ENCODE measurements at regions not wholly inside any gene's neighbourhood (a gene's known extent, or its start where the extent isn't known, plus 50 kb on each side); places are given as distances from the start of the nearest gene placed in this dataset.

DNA sequence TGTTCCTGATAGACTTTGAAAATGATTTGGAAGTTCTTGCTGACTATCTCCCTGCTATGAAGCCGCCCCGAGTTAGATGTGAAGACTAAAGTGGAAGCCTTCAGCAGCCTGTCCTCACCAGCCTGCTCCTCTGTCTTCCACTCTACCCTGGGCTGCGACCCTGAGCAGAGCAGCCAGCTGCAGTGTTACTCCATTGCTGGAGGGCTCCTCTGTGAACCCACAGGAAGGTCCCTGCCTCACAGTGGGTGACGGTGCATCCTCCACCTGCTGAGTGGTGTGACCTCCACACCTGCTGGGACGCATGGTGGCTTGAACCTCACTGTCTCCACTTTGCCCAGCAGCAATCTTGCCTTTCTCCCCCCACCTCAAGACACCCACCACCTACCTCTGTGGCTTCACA, 116.4 kb downstream of the IRS2 start:
- DNase-seq, result no peak

DNA sequence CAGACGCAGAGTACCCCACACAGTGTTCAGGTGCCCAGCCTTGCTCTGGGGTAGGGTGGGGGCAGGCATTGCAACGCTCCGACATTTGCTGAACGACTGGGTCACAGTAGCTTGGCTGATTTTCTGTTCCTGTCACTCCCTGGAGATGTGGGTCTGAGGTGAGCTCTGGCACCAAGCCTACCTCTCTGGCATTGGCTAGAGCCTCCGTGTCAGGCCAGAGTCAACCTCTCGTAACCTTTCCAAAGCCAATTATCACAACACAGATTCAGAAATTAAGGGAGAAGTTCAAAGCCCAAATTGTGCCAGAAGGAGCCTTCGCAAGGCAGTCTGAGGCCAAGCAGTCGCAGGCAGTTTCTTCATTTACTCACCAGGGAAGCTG, 117.2 kb downstream of the IRS2 start:
- no peak for DNase-seq

GRCh38 chr13:109668433-109669233, 117.8 kb downstream of the IRS2 start:
- no peak for DNase-seq

DNA sequence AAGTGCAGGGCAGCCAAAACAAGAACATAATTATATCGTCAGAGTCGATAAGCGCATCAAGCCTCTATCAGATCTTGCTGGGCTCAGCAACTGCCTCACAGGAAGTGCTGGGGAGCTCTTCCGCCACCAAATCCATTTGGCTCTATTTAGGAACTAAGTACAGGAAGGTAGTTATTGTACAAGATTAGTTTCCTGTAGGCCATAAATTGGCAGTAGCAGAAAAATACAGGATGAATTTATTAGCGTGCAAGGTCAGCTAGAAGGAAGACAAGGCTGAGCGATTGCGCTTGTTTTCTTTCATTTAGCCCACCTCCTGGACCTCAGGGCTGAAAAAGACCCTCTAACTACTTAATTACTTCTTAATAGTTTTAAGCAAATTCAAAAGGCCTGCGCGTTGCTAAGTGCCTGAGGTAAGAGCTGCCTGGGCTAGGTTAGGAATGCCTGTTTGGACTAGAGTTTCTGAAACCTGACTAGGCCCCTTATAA, 118.5 kb downstream of the IRS2 start:
- DNase-seq, result no peak

GRCh38 chr13:109667056-109667455, 119.3 kb downstream of the IRS2 start:
- no peak for DNase-seq

- no peak for DNase-seq
These were observed 119.7 kb downstream of the IRS2 start for GRCh38 chr13:109666656-109667055.

DNA sequence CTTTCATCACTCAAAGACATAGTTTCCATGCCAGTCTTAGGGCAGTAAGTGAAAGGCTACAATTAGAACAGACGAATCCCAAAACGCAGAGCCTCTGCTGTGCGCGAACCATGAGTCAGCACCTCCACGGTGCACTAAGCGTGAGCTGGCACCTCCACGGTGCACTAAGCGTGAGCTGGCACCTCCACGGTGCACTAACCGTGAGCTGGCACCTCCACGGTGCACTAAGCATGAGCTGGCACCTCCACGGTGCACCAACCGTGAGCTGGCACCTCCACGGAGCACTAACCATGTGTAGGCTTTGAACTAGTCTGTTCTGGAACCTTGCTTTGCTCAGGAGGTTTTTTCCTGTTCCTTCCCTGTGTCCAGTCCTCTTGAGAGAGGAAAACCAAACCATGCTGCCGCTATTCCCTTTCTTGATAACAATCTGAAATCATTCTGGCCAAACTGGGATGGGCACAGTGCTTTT, 120.6 kb downstream of the IRS2 start:
- DNase-seq, result no peak

- DNase-seq, result no peak
These were observed 121.1 kb downstream of the IRS2 start for GRCh38 chr13:109665240-109665639.

DNA sequence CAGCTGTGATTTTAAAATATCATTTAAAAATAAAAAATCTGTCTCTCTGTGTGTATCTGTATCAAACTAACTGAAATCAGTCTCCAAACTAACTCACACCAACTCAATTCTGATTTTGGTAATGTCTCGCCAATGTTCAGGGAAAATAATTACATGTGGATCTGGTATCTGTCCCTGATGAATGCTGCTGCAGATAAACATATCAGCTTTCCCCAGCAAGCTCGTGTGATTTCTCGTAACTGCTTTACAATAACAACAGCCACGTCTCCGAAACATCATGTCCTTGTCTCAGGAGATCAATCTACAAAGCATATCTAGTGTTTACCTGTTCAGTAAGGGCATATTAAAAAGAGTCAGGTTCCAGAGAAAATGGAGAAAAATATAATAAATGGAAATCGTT, 129.0 kb downstream of the IRS2 start:
- DNase-seq, result no peak

- DNase-seq, result no peak
These were observed 130.2 kb downstream of the IRS2 start for GRCh38 chr13:109656206-109656605.

DNA sequence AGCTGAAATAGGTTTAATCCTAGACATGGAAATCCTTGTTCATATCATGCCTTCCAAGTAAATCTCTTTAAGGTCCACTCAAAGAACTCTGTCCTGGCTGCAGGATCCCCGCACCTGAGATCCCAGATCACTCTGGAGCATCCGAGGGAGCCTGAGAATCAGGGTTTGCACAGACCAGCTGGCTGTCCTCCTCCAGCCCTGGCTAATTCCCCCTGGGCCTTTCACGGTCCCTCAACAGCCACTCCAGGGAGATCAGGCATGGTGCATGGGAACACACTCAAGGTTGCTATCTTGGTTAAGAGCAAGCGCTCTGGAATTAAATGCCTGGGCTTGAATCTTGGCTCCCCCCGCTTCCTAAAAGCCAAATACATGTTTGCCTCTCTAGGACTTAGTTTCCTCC, 130.8 kb downstream of the IRS2 start:
- no peak for DNase-seq

DNA sequence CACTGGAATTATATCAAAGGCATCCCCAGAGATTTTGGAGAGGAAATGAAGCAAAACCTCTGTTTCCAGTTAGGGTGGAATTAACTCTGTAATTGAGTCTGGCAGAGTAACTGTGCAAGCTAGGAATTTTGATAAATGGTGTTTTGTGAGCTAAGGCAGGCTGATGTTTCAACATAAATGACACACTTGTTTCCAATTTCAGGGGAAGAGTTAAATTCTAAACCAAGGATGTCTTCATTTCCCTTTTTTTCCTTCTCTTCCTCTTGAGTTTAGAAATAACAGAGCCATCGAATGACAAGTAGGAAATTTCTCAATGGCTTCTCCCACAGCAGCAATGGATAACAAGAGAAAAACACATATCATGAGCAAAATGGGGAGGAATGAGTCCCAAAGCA, 131.2 kb downstream of the IRS2 start:
- DNase-seq, result no peak

DNA sequence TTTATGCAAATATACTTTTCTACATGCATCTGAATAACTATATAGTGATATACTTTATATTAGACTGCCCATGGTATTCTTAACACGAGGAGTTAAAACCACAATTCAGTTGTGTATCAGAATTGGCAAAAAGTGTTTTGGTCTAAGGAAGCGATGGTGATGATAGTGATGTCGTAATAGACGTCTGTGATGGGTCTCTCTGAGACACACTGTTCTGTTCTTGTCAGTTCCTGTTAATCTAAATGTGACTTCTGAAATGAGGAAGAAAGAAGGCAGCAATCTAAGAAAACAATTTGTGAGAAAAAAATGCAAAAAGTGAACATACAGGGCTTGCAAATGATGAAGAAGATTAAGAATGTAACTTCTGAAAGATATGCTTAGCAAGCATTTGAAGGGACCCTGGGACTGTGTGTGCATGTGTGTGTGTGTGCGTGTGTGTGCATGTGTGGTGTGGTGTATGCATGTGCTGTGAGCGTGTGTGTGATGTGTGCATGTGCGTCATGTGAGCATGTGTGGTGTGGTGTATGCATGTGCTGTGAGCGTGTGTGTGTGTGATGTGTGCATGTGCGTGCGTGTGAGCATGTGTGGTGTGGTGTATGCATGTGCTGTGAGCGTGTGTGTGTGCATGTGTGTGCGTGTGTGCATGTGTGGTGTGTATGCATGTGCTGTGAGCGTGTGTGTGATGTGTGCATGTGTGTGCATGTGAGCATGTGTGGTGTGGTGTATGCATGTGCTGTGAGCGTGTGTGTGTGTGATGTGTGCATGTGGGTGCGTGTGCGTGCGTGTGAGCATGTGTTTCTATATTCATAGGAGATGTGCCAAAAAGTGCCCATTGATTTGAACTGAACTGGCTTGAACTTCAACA, 131.8 kb downstream of the IRS2 start:
- DNase-seq, result no peak

GRCh38 chr13:109652531-109652930, 133.9 kb downstream of the IRS2 start:
- DNase-seq, result no peak

- no peak for DNase-seq
These were observed 134.5 kb downstream of the IRS2 start for GRCh38 chr13:109651854-109652253.

- DNase-seq, result no peak
These were observed 135.1 kb downstream of the IRS2 start for GRCh38 chr13:109651311-109651710.

- DNase-seq, result no peak
These were observed 135.5 kb downstream of the IRS2 start for GRCh38 chr13:109650861-109651260.

DNA sequence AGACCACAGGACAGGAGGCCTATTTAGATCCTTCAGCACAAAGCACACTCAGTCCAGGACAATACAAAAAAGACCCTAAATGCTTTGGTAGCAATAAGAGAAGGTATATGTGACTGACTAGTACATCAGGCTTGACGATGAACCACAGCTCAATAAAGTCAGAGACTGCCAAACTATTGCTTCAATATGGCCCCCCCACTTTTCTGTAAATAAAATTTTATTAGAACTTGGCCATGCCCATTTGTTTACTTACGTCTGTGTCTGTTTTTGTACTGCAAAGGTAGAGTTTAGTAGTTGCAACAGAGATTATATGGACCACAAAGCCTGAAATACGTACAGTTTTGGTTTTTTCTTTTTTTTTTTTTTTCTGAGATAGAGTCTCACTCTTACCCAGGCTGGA, 136.7 kb downstream of the IRS2 start:
- no peak for DNase-seq

GRCh38 chr13:109647699-109648098, 138.7 kb downstream of the IRS2 start:
- no peak for DNase-seq

DNA sequence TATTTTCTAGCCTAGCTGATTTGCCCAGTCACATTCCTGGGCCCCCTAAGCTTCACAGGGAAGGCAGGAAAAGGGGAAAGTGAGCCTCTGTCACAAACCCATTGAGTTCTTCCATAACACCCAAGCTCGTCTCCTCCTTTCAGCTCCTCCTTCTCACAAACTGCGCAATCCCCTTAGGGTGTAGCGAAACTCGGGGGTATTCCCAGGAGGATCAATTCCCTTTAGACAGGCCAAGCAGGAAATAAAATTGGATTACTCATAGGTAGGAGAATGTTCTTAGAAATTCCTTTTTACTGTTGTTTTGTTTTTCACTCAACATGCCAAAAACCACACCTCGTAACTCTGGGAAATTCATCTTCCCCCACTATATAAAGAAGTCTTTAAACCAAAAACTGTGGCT, 139.3 kb downstream of the IRS2 start:
- no peak for DNase-seq

- DNase-seq, result no peak
These were observed 140.0 kb downstream of the IRS2 start for GRCh38 chr13:109646423-109646822.

DNA sequence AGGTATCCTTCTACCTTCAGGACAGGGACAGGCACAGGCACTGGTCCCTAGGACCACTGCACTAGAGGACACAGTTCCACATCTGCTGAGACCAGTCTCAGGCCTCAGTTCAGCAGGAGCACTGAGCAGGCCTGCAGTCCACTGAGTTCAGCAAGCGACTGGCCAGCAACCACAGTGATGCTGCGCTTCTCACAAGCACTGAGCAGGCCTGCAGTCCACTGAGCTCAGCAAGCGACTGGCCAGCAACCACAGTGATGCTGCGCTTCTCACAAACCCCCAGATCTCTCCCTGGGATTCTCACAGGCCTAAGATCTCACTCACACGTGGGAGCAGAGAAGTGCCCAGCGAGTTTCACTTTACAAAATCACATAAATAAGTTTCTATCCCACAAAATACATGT, 140.6 kb downstream of the IRS2 start:
- no peak for DNase-seq

GRCh38 chr13:109644956-109645355, 141.4 kb downstream of the IRS2 start:
- no peak for DNase-seq

All from NCI-H2029 (cell line).